ENCODE measurements at regions not wholly inside any gene's neighbourhood (a gene's known extent, or its start where the extent isn't known, plus 50 kb on each side); places are given as distances from the start of the nearest gene placed in this dataset.
A peak's percentile ranks its signal among the peaks of the same experiment; 100 is the strongest.

DNA sequence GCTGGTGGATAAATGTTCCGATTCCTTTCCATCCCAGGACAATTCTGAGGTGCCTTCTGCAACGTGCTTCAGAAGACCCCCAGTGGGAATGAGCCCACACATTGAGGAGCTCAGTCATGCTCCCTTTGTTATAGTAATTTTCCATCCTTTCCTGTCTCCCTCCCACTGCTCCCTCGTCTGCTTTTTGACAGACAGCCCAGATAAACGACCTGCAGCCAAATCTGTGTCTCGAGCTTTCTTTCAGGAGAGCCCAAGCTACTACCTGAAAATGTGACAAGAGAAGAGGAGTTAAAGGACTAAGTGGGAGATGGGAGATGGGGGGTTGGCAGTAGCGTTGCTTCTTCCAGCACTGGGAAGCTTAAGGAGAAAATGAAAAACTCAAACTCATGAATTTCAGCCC is 65.9 kb upstream of the LRRN2 start:
- intact Hi-C loops (cut with micrococcal nuclease), result no loop called here
- RAD21 ChIA-PET (ENCODE audit: low non-redundant PET in 1 of 2, low total read pairs in 2 of 2, uncharacterized antibody in 2 of 2, unreplicated experiment in 2 of 2), result interaction anchor here in 1 of 2 experiments (1.1 kb wide), 1 partner anchor 13 kb away, joined by 4 read pairs; no protein-coding TSS in a partner anchor
- no peaks in the 10 kb centered on the region for H3K27me3 ChIP-seq (ENCODE audit: insufficient read depth, low read length)

DNA sequence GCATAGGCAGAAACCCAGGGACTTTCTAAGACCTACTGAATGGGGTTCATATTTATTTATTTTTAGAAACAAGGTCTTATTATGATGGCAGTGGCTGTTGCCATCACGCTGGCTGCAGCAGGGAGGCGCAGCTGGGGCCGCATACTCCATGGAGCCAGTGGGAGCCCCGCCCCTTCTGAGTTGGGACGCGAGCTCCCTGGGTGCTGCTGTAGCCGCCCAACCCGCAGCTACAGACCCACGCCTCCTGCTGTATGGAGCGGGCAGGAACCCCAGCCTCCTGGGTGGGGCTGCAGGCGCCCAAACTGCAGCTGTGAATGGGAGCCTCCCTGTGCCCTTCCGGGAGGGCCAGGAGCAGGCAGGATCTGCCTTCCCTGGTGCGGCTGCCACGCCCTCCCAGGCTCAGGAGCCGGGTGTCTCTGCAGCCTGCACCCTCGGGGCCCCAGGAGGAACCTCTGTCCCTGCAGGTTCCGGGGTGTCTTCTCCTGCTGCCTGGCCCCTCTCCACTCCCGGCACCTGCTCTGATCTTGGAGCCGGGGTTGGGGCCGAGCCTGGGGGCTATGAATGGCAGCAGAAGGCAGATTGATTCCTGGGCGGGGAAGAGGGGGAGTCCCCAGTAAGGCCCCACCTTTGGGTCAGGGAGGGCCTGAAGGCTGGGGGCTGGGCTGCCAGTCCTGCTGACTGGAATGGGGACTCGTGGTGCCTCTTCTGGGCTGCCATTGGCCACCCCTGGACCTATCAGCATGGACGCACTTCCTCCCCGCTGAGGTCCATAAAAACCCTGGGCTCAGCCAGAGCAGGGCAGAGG is 66.5 kb upstream of the LRRN2 start:
- POLR2A ChIA-PET, result interaction anchor here (1.2 kb wide), 1 partner anchor 9 kb away, joined by 5 read pairs; no protein-coding TSS in a partner anchor
- no peaks in the 10 kb centered on the region for H4K20me1 ChIP-seq (ENCODE audit: insufficient read depth)
- no peaks in the 10 kb centered on the region for H3K9me3 ChIP-seq (ENCODE audit: control insufficient read depth in 1 of 2, insufficient read depth in 1 of 2, low read depth in 1 of 2, low read length in 2 of 2)
- BruUV-seq (replicated peaks), result no TSS peak
- intact Hi-C loops (cut with micrococcal nuclease), result no loop called here
- H3K36me3 ChIP-seq (ENCODE audit: control insufficient read depth in 1 of 2, insufficient read depth in 2 of 2, low read length in 2 of 2), result no peaks in the 10 kb centered on the region
- H3K4me3 ChIP-seq (replicated peaks in 1 of 2; ENCODE audit: low read depth in 1 of 2, low read length in 2 of 2), result peak overlapping the region; percentile 25 to 43
- RAD21 ChIA-PET (ENCODE audit: low non-redundant PET in 1 of 2, low total read pairs in 2 of 2, uncharacterized antibody in 2 of 2, unreplicated experiment in 2 of 2), result interaction anchor here in 1 of 2 experiments (1.1 kb wide), 1 partner anchor 12 kb away, joined by 4 read pairs; no protein-coding TSS in a partner anchor
- ATAC-seq (peak; percentile 98), DNase-seq (ENCODE audit: low read depth, low spot score) (peak; percentile 67)
- H3K27ac ChIP-seq (ENCODE audit: low read depth, low read length), result peak overlapping the region; percentile 42; the same call in 1 of the 2 replicates
- CTCF ChIA-PET, result interaction anchor here (0.8 to 3.4 kb wide), 6 partner anchors 9 to 129 kb away, joined by 3 to 35 read pairs (median 7); no protein-coding TSS in a partner anchor
- no peaks in the 10 kb centered on the region for H3K27me3 ChIP-seq (ENCODE audit: insufficient read depth, low read length)
- peaks cover 11 to 18% of the 10 kb centered on the region in 2 experiments for H3K4me1 ChIP-seq (ENCODE audit: control insufficient read depth in 1 of 2, insufficient read depth in 2 of 2, low read length in 2 of 2)
- H3K79me2 ChIP-seq (ENCODE audit: insufficient read depth, low read length), result no peaks in the 10 kb centered on the region
- no peaks in the 10 kb centered on the region for H3K9me2 ChIP-seq (ENCODE audit: insufficient read depth)
- H3K4me2 ChIP-seq (ENCODE audit: low read length), result peak overlapping the region; percentile 71
- no peak overlapping the region for H3K9ac ChIP-seq (ENCODE audit: low read length)
- peak overlapping the region; percentile 86 for H2AFZ ChIP-seq (ENCODE audit: low read depth, low read length, poor library complexity, severe bottlenecking)
- TF ChIP-seq FOSL1 (IDR thresholded peaks at IDR 0.05; ENCODE audit: low read depth), result no peak
- no peak for TF ChIP-seq EZH2 (IDR thresholded peaks at IDR 0.05)
- no peak for TF ChIP-seq ZNF274 (IDR thresholded peaks at IDR 0.05; ENCODE audit: low read depth, low read length)
- no peak for TF ChIP-seq SIN3A (IDR thresholded peaks at IDR 0.05; ENCODE audit: low read depth)
- TF ChIP-seq, protein P1, sequence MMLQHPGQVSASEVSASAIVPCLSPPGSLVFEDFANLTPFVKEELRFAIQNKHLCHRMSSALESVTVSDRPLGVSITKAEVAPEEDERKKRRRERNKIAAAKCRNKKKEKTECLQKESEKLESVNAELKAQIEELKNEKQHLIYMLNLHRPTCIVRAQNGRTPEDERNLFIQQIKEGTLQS (IDR thresholded peaks at IDR 0.05), result no peak
- TF ChIP-seq CBX3 (IDR thresholded peaks at IDR 0.05; ENCODE audit: low read depth), result peak; percentile 57; the same call in 1 of the 2 replicates
- TF ChIP-seq ELF1 (IDR thresholded peaks at IDR 0.05; ENCODE audit: borderline replicate concordance, low read depth), result no peak
- TF ChIP-seq YY1 (IDR thresholded peaks at IDR 0.05; ENCODE audit: extremely low read depth, insufficient replicate concordance, low read depth, low read length), result peak; percentile 34
- peak; percentile 43 for TF ChIP-seq RAD21 (IDR thresholded peaks at IDR 0.05; ENCODE audit: low read depth)
- TF ChIP-seq, protein P2, sequence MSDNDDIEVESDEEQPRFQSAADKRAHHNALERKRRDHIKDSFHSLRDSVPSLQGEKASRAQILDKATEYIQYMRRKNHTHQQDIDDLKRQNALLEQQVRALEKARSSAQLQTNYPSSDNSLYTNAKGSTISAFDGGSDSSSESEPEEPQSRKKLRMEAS (IDR thresholded peaks at IDR 0.05), result peak; percentile 31
- no peak for TF ChIP-seq TCF7L2 (IDR thresholded peaks at IDR 0.05; ENCODE audit: borderline replicate concordance, extremely low read depth, insufficient read depth, insufficient read length)
- no peak for TF ChIP-seq JUND (IDR thresholded peaks at IDR 0.05)
- TF ChIP-seq, protein P3, sequence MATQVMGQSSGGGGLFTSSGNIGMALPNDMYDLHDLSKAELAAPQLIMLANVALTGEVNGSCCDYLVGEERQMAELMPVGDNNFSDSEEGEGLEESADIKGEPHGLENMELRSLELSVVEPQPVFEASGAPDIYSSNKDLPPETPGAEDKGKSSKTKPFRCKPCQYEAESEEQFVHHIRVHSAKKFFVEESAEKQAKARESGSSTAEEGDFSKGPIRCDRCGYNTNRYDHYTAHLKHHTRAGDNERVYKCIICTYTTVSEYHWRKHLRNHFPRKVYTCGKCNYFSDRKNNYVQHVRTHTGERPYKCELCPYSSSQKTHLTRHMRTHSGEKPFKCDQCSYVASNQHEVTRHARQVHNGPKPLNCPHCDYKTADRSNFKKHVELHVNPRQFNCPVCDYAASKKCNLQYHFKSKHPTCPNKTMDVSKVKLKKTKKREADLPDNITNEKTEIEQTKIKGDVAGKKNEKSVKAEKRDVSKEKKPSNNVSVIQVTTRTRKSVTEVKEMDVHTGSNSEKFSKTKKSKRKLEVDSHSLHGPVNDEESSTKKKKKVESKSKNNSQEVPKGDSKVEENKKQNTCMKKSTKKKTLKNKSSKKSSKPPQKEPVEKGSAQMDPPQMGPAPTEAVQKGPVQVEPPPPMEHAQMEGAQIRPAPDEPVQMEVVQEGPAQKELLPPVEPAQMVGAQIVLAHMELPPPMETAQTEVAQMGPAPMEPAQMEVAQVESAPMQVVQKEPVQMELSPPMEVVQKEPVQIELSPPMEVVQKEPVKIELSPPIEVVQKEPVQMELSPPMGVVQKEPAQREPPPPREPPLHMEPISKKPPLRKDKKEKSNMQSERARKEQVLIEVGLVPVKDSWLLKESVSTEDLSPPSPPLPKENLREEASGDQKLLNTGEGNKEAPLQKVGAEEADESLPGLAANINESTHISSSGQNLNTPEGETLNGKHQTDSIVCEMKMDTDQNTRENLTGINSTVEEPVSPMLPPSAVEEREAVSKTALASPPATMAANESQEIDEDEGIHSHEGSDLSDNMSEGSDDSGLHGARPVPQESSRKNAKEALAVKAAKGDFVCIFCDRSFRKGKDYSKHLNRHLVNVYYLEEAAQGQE (IDR thresholded peaks at IDR 0.05; ENCODE audit: low read depth), result no peak
- no peak for TF ChIP-seq ZFX (IDR thresholded peaks at IDR 0.05)
- no peak for TF ChIP-seq CEBPB (IDR thresholded peaks at IDR 0.05; ENCODE audit: low read depth)

More for the DNA sequence above, 65.9 kb upstream of the LRRN2 start:
- H3K9me3 ChIP-seq (ENCODE audit: control insufficient read depth in 1 of 2, insufficient read depth in 1 of 2, low read depth in 1 of 2, low read length in 2 of 2), result no peaks in the 10 kb centered on the region
- ATAC-seq (no peak; the same call in 1 of the 2 replicates), DNase-seq (ENCODE audit: low read depth, low spot score) (no peak)
- no peak overlapping the region; the same call in 1 of the 2 replicates for H3K27ac ChIP-seq (ENCODE audit: low read depth, low read length)
- H3K9me2 ChIP-seq (ENCODE audit: insufficient read depth), result no peaks in the 10 kb centered on the region
- H3K4me1 ChIP-seq (ENCODE audit: control insufficient read depth in 1 of 2, insufficient read depth in 2 of 2, low read length in 2 of 2), result peaks cover 11 to 20% of the 10 kb centered on the region in 2 experiments
- H4K20me1 ChIP-seq (ENCODE audit: insufficient read depth), result no peaks in the 10 kb centered on the region
- no peaks in the 10 kb centered on the region for H3K36me3 ChIP-seq (ENCODE audit: control insufficient read depth in 1 of 2, insufficient read depth in 2 of 2, low read length in 2 of 2)
- TF ChIP-seq EZH2phosphoT487 (IDR thresholded peaks at IDR 0.05; ENCODE audit: borderline replicate concordance), result no peak
- no peak for TF ChIP-seq ZNF274 (IDR thresholded peaks at IDR 0.05; ENCODE audit: low read depth, low read length)
- no peak for TF ChIP-seq SIN3A (IDR thresholded peaks at IDR 0.05; ENCODE audit: low read depth)
- peak overlapping the region; percentile 71 for H3K4me2 ChIP-seq (ENCODE audit: low read length)
- peak overlapping the region; percentile 25 to 43 for H3K4me3 ChIP-seq (replicated peaks in 1 of 2; ENCODE audit: low read depth in 1 of 2, low read length in 2 of 2)
- ChIA-PET CTCF (interaction anchor here (0.8 to 3.4 kb wide), 6 partner anchors 9 to 128 kb away, joined by 3 to 35 read pairs (median 7); no protein-coding TSS in a partner anchor), POLR2A (interaction anchor here (1.2 kb wide), 1 partner anchor 10 kb away, joined by 5 read pairs; no protein-coding TSS in a partner anchor)
- BruUV-seq (replicated peaks), result no TSS peak
- no peaks in the 10 kb centered on the region for H3K79me2 ChIP-seq (ENCODE audit: insufficient read depth, low read length)
- peak overlapping the region; percentile 86 for H2AFZ ChIP-seq (ENCODE audit: low read depth, low read length, poor library complexity, severe bottlenecking)
- H3K9ac ChIP-seq (ENCODE audit: low read length), result no peak overlapping the region
